HEK293T (cell line): ENCODE measurements at regions not wholly inside any gene's neighbourhood (a gene's known extent, or its start where the extent isn't known, plus 50 kb on each side); places are given as distances from the start of the nearest gene placed in this dataset.

Experiments used
- CTBP1 ChIP-seq: fragments of 450-650 bp; IDR thresholded peaks from 2 replicates; pipeline ENCODE4 v1.6.1; 2016; ENCODE audit warnings: borderline replicate concordance
- FOXK2 ChIP-seq: fragments of 450-650 bp; IDR thresholded peaks from 2 replicates; pipeline ENCODE4 v1.6.1; 2016; ENCODE audit warnings: mild to moderate bottlenecking
- FOXM1 ChIP-seq: fragments of 450-650 bp; IDR thresholded peaks from 2 replicates; pipeline ENCODE4 v1.6.1; 2017; ENCODE audit warnings: mild to moderate bottlenecking, borderline replicate concordance
- HDGF ChIP-seq: fragments of 450-650 bp; IDR thresholded peaks from 2 replicates; pipeline ENCODE4 v1.6.1; 2017; ENCODE audit warnings: antibody characterized with exemption, borderline replicate concordance
- L3MBTL2 ChIP-seq: fragments of 450-650 bp; conservative IDR thresholded peaks from 2 replicates; pipeline ENCODE4 v1.6.1; 2016; ENCODE audit warnings: mild to moderate bottlenecking
- SP1 ChIP-seq: fragments of 450-650 bp; IDR thresholded peaks from 2 replicates; pipeline ENCODE4 v1.6.1; 2017
- SUZ12 ChIP-seq: fragments of 450-650 bp; IDR thresholded peaks from 2 replicates; pipeline ENCODE4 v1.6.1; 2016; ENCODE audit warnings: mild to moderate bottlenecking
- TARDBP ChIP-seq: fragments of 450-650 bp; IDR thresholded peaks from 2 replicates; pipeline ENCODE4 v1.6.1; 2016
- ZNF384 ChIP-seq: fragments of 450-650 bp; IDR thresholded peaks from 2 replicates; pipeline ENCODE4 v1.6.1; 2016
- TF ChIP-seq, protein P1 (sequence below): fragments of 450-650 bp; IDR thresholded peaks from 2 replicates; pipeline ENCODE4 v1.6.1; 2016

DNA sequence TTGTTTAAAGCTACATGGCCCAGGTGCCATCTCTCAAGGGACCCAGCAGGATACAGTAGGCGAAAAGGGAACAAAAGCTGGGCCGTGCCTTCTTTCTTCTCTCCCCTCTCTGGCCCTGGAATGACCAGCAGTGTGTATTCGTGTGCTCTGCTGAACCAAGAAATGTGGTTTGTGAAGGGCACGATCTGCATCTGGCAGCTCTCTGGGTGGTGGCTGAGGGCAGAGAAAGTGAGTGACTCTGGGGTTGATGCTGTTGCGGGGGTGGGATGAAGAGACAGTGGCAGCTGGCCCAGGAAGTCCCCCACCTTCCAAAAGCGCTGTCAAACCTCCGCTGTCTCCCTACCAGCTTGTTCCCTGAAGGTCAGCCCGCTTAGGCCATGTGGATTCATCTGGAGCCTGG, 88.3 kb downstream of the CLDN34 start:
- TF ChIP-seq, protein P1, sequence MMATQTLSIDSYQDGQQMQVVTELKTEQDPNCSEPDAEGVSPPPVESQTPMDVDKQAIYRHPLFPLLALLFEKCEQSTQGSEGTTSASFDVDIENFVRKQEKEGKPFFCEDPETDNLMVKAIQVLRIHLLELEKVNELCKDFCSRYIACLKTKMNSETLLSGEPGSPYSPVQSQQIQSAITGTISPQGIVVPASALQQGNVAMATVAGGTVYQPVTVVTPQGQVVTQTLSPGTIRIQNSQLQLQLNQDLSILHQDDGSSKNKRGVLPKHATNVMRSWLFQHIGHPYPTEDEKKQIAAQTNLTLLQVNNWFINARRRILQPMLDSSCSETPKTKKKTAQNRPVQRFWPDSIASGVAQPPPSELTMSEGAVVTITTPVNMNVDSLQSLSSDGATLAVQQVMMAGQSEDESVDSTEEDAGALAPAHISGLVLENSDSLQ = no peak
- no peak for TF ChIP-seq CTBP1
- no peak for TF ChIP-seq SP1
- TF ChIP-seq FOXK2 = no peak
- no peak for TF ChIP-seq TARDBP
- no peak for TF ChIP-seq FOXM1
- TF ChIP-seq L3MBTL2 = no peak
- no peak for TF ChIP-seq ZNF384
- TF ChIP-seq HDGF = no peak
- no peak for TF ChIP-seq SUZ12
